GM23338 (cell line): ENCODE measurements at regions not wholly inside any gene's neighbourhood (a gene's known extent, or its start where the extent isn't known, plus 50 kb on each side); places are given as distances from the start of the nearest gene placed in this dataset.
A peak's percentile ranks its signal among the peaks of the same experiment; 100 is the strongest.

ENCODE experiments used
- ATAC-seq: fragments of 200-7000 bp; cut with Tn5 transposase; 3 replicates; pipeline ENCODE4 v1.9.1; 2020
- DNase-seq: peaks from one replicate; pipeline ENCODE4 v3.0.0-alpha.2; 2015; ENCODE audit warnings: low spot score
- H2AFZ ChIP-seq: fragments of 200-600 bp; sonication (generic); 2 replicates; pipeline ENCODE4 v1.8.0; 2016; ENCODE audit warnings: antibody characterized with exemption, mild to moderate bottlenecking, moderate library complexity
- H3F3A ChIP-seq: fragments of 200-600 bp; sonication (generic); replicated peaks from 2 replicates; pipeline ENCODE4 v1.8.0; 2017; ENCODE audit warnings: antibody characterized with exemption, mixed run types, low read depth
- H3K27ac ChIP-seq: fragments of 200-600 bp; sonication (generic); 2 replicates; pipeline ENCODE4 v1.6.1; 2016; ENCODE audit warnings: low read depth
- H3K27me3 ChIP-seq: fragments of 200-600 bp; sonication (generic); 2 replicates; pipeline ENCODE4 v1.8.0; 2016; ENCODE audit warnings: mild to moderate bottlenecking, mixed run types, moderate library complexity; ENCODE audit not compliant: insufficient read depth
- H3K36me3 ChIP-seq: fragments of 200-600 bp; sonication (generic); 2 replicates; pipeline ENCODE4 v1.8.0; 2016; ENCODE audit warnings: mild to moderate bottlenecking; ENCODE audit not compliant: insufficient read depth
- H3K4me1 ChIP-seq: fragments of 200-600 bp; sonication (generic); 2 replicates; pipeline ENCODE4 v1.8.0; 2016; ENCODE audit warnings: mild to moderate bottlenecking, moderate library complexity; ENCODE audit not compliant: insufficient read depth
- H3K4me2 ChIP-seq: fragments of 200-600 bp; sonication (generic); 2 replicates; pipeline ENCODE4 v1.7.1; 2017; ENCODE audit warnings: mixed run types
- H3K4me3 ChIP-seq: fragments of 200-600 bp; sonication (generic); 2 replicates; pipeline ENCODE4 v1.6.1; 2016; ENCODE audit warnings: mixed run types
- H3K79me2 ChIP-seq: fragments of 200-600 bp; sonication (generic); replicated peaks from 2 replicates; pipeline ENCODE4 v1.8.0; 2017; ENCODE audit warnings: mild to moderate bottlenecking; ENCODE audit not compliant: insufficient read depth
- H3K9me2 ChIP-seq: fragments of 200-600 bp; sonication (generic); 2 replicates; pipeline ENCODE4 v1.8.0; 2017; ENCODE audit not compliant: insufficient read depth
- H4K20me1 ChIP-seq: fragments of 200-600 bp; sonication (generic); replicated peaks from 2 replicates; pipeline ENCODE4 v1.8.0; 2017; ENCODE audit warnings: mild to moderate bottlenecking; ENCODE audit not compliant: insufficient read depth
- H3K27ac Mint-ChIP-seq: 2 replicates; pipeline ENCODE4 v1.8.0; 2020; ENCODE audit warnings: inconsistent platforms, mild to moderate bottlenecking, moderate library complexity, mixed read lengths
- H3K27me3 Mint-ChIP-seq: 3 replicates; pipeline ENCODE4 v1.8.0; 2022; ENCODE audit warnings: low read depth, mild to moderate bottlenecking, moderate library complexity, mixed read lengths, inconsistent platforms; ENCODE audit not compliant: insufficient read depth, poor library complexity
- H3K36me3 Mint-ChIP-seq: 3 replicates; pipeline ENCODE4 v1.8.0; 2021; ENCODE audit warnings: low read depth, mild to moderate bottlenecking, inconsistent platforms, moderate library complexity, mixed read lengths
- H3K4me1 Mint-ChIP-seq: 3 replicates; pipeline ENCODE4 v1.8.0; 2020; ENCODE audit warnings: mild to moderate bottlenecking, inconsistent platforms, mixed read lengths
- H3K4me3 Mint-ChIP-seq: 3 replicates; pipeline ENCODE4 v1.8.0; 2021; ENCODE audit warnings: moderate library complexity, mild to moderate bottlenecking, inconsistent platforms, mixed read lengths
- H3K9me3 Mint-ChIP-seq: 3 replicates; pipeline ENCODE4 v1.8.0; 2020; ENCODE audit warnings: moderate library complexity, mild to moderate bottlenecking, inconsistent platforms, mixed read lengths
- CREB1 ChIP-seq: fragments of 250-450 bp; sonication (Bioruptor Pico); IDR thresholded peaks from 2 replicates; pipeline ENCODE4 v1.5.0; 2020; ENCODE audit warnings: low read depth, mild to moderate bottlenecking, moderate library complexity
- EZH2 ChIP-seq: fragments of 200-600 bp; sonication (generic); IDR thresholded peaks from one replicate; pipeline ENCODE4 v1.8.0; 2017; ENCODE audit warnings: antibody characterized with exemption, mild to moderate bottlenecking, low read depth; ENCODE audit not compliant: unreplicated experiment
- NANOG ChIP-seq: IDR thresholded peaks from 2 replicates; pipeline ENCODE4 v1.6.1; 2016; ENCODE audit warnings: antibody characterized with exemption, borderline replicate concordance
- REST ChIP-seq: IDR thresholded peaks from one replicate; pipeline ENCODE4 v1.6.1; 2018; ENCODE audit warnings: antibody characterized with exemption; ENCODE audit not compliant: unreplicated experiment
- STAT1 ChIP-seq: IDR thresholded peaks from one replicate; pipeline ENCODE4 v1.6.1; 2016; ENCODE audit warnings: antibody characterized with exemption; ENCODE audit not compliant: unreplicated experiment
- ZNF114 ChIP-seq: fragments of 250-450 bp; sonication (Bioruptor Pico); IDR thresholded peaks from 2 replicates; pipeline ENCODE4 v1.5.0; 2020; ENCODE audit warnings: mild to moderate bottlenecking, moderate library complexity
- ZNF331 ChIP-seq: fragments of 250-450 bp; sonication (Bioruptor Pico); IDR thresholded peaks from 2 replicates; pipeline ENCODE4 v1.5.0; 2020; ENCODE audit warnings: low read depth, mild to moderate bottlenecking, moderate library complexity
- TF ChIP-seq, protein P1 (sequence below): IDR thresholded peaks from 2 replicates; pipeline ENCODE4 v1.6.1; 2016; ENCODE audit warnings: antibody characterized with exemption
- TF ChIP-seq, protein P2 (sequence below), 2 experiments: fragments of 200-600 bp in 1 of 2; sonication (generic) in 1 of 2; conservative IDR thresholded peaks; 2 replicates each; pipeline versions ENCODE4 v1.5.1 to v1.6.1; 2016 to 2017; ENCODE audit warnings: antibody characterized with exemption in 2 of 2, low read depth in 2 of 2, mild to moderate bottlenecking in 2 of 2, moderate library complexity in 1 of 2

- TF ChIP-seq ZNF331 (CRISPR knock-in tag): no peak
These were observed 104.2 kb upstream of the CLSTN2 start (continued) for GRCh38 chr3:139830817-139831216.

- H3K4me2 ChIP-seq: no peak overlapping the region
- DNase-seq (no peak), ATAC-seq (peak; percentile 29; the same call in 2 of the 3 replicates)
- H3K9me2 ChIP-seq: peaks cover 11% of the 10 kb centered on the region
- Mint-ChIP-seq H3K4me1 (no peaks in the 10 kb centered on the region), H3K4me3 (no peak overlapping the region), H3K27ac (no peak overlapping the region), H3K36me3 (no peaks in the 10 kb centered on the region), H3K9me3 (no peaks in the 10 kb centered on the region), H3K27me3 (peaks cover 6% of the 10 kb centered on the region)
- no peaks in the 10 kb centered on the region for H3K27me3 ChIP-seq
- no peaks in the 10 kb centered on the region for H4K20me1 ChIP-seq
- no peak overlapping the region for H2AFZ ChIP-seq
- H3K4me3 ChIP-seq: no peak overlapping the region
- H3F3A ChIP-seq: no peaks in the 10 kb centered on the region
- no peaks in the 10 kb centered on the region for H3K79me2 ChIP-seq
- H3K4me1 ChIP-seq: no peaks in the 10 kb centered on the region
- TF ChIP-seq EZH2 (no peak), CREB1 (CRISPR knock-in tag) (no peak), STAT1 (no peak)
- TF ChIP-seq, protein P1, sequence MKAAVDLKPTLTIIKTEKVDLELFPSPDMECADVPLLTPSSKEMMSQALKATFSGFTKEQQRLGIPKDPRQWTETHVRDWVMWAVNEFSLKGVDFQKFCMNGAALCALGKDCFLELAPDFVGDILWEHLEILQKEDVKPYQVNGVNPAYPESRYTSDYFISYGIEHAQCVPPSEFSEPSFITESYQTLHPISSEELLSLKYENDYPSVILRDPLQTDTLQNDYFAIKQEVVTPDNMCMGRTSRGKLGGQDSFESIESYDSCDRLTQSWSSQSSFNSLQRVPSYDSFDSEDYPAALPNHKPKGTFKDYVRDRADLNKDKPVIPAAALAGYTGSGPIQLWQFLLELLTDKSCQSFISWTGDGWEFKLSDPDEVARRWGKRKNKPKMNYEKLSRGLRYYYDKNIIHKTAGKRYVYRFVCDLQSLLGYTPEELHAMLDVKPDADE: no peak
- no peaks in the 10 kb centered on the region for H3K36me3 ChIP-seq
- no peak overlapping the region for H3K27ac ChIP-seq
These were observed 107.2 kb upstream of the CLSTN2 start for GRCh38 chr3:139827833-139828232.

- no peak overlapping the region for H2AFZ ChIP-seq
- peaks cover 13% of the 10 kb centered on the region; the same call in 2 of the 3 replicates for H3K9me3 Mint-ChIP-seq
- TF ChIP-seq, protein P1: no peak
- TF ChIP-seq CREB1 (CRISPR knock-in tag) (no peak), STAT1 (no peak), NANOG (no peak), REST (no peak), ZNF114 (no peak), EZH2 (no peak)
- TF ChIP-seq, protein P2, sequence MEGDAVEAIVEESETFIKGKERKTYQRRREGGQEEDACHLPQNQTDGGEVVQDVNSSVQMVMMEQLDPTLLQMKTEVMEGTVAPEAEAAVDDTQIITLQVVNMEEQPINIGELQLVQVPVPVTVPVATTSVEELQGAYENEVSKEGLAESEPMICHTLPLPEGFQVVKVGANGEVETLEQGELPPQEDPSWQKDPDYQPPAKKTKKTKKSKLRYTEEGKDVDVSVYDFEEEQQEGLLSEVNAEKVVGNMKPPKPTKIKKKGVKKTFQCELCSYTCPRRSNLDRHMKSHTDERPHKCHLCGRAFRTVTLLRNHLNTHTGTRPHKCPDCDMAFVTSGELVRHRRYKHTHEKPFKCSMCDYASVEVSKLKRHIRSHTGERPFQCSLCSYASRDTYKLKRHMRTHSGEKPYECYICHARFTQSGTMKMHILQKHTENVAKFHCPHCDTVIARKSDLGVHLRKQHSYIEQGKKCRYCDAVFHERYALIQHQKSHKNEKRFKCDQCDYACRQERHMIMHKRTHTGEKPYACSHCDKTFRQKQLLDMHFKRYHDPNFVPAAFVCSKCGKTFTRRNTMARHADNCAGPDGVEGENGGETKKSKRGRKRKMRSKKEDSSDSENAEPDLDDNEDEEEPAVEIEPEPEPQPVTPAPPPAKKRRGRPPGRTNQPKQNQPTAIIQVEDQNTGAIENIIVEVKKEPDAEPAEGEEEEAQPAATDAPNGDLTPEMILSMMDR (conservative IDR thresholded peaks at IDR 0.05; ENCODE audit: low read depth in 2 of 2): no peak
These were observed 110.1 kb upstream of the CLSTN2 start for GRCh38 chr3:139824864-139825263.

More at GRCh38 chr3:139824864-139825263, 110.1 kb upstream of the CLSTN2 start:
- Histone ChIP-seq H4K20me1 (no peaks in the 10 kb centered on the region), H3K79me2 (no peaks in the 10 kb centered on the region), H3K36me3 (no peaks in the 10 kb centered on the region), H3K4me3 (no peak overlapping the region), H3K27ac (no peak overlapping the region), H3F3A (no peaks in the 10 kb centered on the region), H3K4me1 (no peaks in the 10 kb centered on the region), H3K27me3 (no peaks in the 10 kb centered on the region), H3K9me2 (no peaks in the 10 kb centered on the region), H3K4me2 (no peak overlapping the region)
- DNase-seq (no peak), ATAC-seq (no peak)
- Mint-ChIP-seq H3K4me1 (no peaks in the 10 kb centered on the region), H3K27me3 (peaks cover 5% of the 10 kb centered on the region), H3K36me3 (peaks cover 2% of the 10 kb centered on the region; the same call in 1 of the 3 replicates), H3K27ac (no peak overlapping the region), H3K4me3 (no peak overlapping the region)
